GM18507 (cell line): ENCODE measurements at regions not wholly inside any gene's neighbourhood (a gene's known extent, or its start where the extent isn't known, plus 50 kb on each side); places are given as distances from the start of the nearest gene placed in this dataset.
"Not testable (repeated sequence)": the region's sequence is repeated elsewhere in the genome, so short reads cannot be mapped to it uniquely, and the experiment has no call there.

ENCODE experiments used
- DNase-seq: peaks from one replicate; pipeline ENCODE4 v3.0.0; 2011; ENCODE audit warnings: low read depth; ENCODE audit not compliant: insufficient read length; ENCODE audit errors: extremely low spot score
- FAIRE-seq: peaks from 2 replicates; lab custom pipeline; 2011; peaks lifted over from hg19 to GRCh38; lab: Jason Lieb, UNC

DNA sequence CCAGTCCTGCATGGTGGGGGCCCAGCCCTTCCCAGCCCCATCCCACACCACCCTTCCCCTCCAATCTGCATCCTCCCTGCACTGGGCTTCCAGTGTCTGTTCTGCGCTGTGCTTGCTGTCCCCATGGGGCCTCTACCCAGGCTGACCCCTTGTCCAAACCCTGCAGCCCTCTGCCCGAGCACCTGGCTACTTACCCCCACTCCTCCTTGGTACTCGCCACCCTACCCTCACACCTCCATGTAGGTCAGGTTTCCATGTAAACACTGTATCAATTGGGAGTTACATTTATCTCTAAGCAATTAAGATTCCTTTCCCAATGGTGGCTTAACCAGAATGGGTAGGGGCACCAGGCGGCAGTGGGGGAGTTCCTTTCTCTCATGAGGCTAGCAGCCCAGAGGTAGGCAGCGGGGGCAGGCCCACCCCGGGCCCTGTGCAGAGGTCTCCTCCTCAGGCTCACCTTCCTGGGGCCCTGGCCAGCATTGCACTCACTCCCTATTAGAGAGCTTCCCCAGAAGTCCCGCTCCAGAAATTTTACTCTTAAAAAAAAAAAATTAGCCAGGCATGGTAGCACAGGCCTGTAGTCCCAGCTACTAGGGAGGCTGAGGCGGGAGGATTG is 76.6 kb upstream of the CCND2 start:
- DNase-seq: no peak
- no peak for FAIRE-seq

DNA sequence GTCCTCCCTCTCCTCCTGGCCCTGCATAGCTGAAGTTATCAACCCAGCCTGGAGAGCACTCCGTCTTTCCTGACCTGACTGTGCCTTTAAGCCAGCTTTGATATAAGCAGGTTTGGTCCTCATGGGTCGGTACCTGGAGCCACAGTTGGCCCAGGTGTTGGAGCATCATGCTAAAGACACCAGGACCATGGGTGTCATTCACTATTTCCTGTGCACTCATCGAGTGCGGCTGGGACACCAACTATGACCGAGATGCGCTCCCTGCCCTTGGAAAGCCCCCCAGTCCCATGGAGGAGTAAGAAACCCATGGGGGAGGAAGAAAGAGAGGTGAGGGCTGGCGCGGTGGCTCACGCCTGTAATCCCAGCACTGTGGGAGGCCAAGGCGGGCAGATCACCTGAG is 78.9 kb upstream of the CCND2 start:
- no peak for DNase-seq
- FAIRE-seq: no peak

DNA sequence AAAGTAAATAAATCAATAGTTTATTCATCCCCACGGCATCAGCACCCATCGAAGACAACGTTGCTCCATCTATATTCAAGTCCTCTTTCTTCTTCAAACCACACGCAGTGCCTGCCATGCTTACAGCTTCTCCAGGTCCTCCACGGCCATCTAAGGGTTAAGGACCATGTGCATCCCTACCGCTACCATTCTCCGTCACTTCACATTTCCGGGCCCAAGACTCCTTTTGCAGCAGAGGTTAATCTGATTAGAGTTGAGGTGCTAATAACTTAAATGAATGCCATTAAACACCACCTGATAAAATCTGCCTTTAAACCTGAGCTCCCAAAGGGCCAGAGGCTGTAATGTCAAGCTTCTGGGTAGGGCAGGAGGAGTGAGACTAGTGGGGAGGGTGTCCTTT is 79.7 kb upstream of the CCND2 start:
- FAIRE-seq (no peak), DNase-seq (no peak)

DNA sequence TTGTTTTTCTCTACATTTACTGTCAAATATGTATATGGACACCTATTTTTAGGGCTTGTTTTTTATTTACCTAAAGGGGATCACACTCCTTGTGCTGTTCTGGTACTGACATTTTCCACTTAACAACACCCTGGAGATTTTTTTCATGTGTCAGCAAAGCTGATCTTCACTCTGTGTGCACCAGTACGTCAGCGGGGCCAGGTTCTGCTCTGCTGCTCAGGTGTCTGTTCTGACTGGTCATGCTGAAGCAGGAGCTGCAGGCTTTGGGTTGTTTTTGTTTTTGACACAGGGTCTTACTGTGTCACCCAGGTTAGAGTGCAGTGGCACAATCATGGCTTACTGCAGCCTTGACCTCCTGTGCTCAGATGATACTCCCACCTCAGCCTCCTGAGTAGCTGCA is 81.9 kb upstream of the CCND2 start:
- FAIRE-seq (peak; percentile 59), DNase-seq (no peak)

DNA sequence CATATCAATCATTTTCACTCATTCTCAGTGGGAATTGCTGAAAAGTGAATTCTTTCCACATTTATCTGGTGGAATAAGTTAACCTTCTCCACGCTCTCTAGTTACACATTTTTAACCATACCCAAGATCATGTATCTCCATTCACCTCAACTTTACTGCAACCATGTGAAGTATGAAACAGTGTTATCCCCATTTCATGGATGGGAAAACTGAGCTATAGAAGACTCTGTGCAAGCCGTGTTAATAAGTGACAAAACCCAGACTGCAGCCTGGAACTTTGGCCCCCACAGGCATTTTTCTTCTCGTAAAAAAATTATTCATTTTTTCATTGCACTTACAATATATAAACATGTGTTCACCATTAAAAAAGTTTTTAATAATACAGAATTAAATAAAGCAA is 82.4 kb upstream of the CCND2 start:
- FAIRE-seq (peak; percentile 15), DNase-seq (no peak)

DNA sequence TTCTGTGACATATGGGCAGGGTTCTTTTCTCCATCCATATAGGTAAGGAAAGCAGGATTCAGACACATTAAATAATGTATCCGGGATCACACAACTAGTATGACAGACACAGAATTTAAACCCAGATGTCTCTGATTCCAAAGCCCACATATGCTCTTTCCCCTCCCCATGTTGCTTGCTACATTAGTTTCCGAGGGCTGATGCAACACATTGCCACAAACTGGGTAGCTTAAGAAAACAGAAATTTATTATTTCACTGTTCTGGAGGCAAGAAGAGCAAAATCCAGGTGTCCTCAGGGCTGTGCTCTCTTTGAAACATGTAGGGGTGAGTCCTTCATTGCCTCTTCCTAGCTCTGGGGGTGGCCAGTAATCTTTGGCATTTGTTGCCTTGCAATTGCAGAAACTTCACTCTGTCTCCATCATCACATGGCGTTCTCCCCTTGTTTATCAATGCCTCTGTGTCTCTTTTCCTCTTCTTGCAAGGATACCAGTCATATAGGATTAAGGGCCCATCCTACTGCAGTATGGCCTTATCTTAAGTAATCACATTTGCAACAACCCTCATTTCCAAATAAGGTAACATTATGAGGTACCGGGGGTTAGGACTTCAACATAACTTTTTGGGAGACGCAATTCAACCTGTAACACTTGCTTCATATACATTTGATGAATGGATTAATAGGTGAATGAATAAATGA is 83.0 kb upstream of the CCND2 start:
- FAIRE-seq (no peak), DNase-seq (no peak)

DNA sequence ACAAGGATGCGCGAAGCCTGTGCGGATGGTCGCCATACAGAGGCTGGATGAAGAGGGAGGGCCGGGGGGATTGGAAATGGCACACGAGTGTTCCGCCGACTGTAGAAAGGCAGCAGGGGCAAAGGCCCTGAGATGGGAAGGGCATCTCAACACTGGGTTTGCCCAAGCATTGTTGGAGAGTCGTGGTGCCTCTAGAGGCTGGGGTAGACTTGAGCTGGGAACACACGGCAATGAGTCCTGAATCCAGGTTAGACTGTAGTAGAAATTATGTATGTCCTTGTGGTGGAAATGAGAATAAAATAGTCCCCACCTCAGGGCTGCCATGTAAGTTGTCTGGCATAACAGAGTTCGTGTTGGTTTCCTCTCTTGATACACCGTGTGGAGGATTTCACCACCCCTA is 83.8 kb upstream of the CCND2 start:
- FAIRE-seq: no peak
- DNase-seq: no peak

DNA sequence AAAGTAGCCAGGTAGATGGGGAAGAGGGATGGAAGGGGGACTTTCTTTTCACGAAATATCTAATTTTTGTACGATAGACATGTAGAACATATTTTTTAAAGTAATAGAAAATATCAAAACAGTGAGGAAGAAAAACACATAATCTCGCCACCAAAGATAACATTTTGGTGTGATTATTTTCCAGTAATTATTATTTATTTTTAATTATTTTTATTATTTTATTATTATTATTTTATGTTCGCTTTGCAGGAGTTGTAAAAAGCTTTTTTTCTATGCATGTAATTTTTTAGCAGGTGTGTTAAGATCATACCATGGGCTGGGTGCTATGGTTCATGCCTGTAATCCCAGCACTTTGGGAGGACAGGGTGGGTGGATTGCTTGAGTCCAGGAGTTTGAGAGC is 85.6 kb upstream of the CCND2 start:
- DNase-seq (no peak), FAIRE-seq (no peak)

DNA sequence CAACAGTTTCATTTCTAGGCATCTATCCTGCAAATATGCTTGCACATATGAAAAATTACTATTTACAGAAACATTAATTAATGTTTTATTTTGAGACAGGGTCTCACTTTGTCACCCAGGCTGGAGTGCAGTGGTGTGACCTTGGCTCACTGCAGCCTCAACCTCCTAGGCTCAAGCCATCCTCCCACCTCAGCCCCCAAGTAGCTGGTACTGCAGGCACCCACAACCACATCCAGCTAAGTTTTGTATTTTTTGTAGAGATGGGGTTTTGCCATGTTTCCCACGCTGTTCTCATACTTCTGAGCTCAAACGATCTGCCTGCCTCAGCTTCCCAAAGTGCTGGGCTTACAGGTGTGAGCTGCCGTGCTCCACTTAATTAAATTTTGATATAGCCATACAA is 86.2 kb upstream of the CCND2 start:
- not testable (repeated sequence) for FAIRE-seq, DNase-seq

DNA sequence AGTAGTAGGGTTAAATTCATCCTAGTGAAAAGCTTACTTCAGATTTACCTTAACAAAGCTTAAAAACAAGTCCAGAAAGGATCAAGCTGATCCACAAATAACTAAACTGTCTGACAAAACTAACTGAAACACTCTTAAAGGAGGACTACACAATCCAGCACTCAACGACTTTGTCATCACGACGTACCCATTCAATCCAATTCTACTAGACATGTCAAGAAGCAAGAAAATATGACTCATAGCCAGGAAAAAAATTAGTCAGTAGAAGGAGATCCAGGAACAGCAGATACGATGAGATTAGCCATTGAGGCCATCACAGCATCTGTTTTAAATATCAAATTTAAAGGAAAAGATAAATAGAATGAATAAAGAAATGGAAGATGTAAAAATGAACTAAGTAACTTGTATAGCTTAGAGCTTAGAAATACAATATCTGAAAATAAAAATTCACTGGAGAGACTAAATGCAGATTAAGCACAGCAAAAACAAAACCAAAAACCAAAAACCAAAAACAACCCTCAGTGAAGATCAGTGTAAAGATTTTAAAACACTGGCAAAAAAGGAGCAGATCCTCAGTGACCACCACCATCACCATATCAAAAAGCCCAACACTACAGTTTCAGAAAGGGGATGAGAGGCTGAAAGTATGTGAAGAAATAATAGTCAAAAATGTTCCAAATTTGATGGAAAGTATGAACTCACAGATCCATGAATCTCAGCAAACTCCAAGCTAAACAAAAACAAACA is 95.0 kb upstream of the CCND2 start:
- FAIRE-seq (peak; percentile 52), DNase-seq (no peak)

DNA sequence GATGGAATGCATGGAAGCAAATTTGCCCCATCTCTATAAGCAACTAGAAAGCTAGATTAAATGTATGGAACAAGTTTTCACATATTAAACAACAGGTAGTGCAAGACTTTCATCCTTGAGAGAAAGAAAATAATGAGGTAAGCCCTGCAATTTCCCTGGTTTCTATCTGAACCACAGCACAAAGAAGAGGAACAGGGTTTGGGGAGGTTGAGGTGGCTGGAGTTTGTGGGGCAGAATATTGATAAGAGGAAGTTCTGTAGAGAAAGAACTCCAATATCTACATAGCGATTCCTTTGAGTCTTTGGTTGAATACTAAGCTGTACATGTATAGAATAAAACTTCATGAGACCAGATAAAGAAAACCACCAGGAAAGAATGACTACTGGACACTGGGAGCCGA is 96.3 kb upstream of the CCND2 start:
- FAIRE-seq (no peak), DNase-seq (no peak)

DNA sequence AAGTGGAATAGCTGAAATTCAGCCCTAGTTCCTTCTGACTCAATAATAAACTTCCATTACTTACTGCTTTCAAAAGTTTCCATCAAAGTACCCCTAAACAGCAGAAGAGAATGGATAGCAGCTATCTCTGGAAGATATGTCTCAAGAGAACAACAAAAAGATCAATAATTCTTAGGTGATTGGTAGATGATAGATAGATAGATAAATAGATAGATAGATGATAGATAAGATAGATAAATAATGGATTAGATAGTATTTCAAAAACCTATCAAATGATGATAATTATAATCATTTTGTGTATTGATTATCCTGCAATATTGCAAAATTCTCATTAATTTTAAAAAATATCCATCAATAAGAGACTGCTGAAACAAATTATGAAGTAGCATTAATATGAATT is 97.4 kb upstream of the CCND2 start:
- FAIRE-seq (no peak), DNase-seq (no peak)

DNA sequence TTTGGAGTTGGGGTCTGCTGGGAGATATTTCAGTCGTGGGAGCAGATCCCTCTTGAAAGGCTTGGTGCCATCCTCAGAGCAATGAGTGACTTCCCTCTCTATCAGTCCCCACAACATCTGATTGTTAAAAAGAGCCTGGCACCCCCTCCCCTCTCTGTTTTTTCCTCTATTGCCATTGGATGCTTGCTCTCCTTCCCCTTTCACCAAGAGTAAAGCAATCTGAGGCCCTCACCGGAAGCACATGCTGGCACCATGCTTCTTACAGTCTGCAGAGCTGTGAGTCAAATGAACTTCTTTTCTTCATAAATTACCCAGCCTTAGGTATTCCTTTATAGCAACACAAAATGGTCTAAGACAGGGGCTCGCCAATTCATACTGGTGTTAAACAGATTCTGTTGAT is 99.1 kb upstream of the CCND2 start:
- DNase-seq: no peak
- no peak for FAIRE-seq

DNA sequence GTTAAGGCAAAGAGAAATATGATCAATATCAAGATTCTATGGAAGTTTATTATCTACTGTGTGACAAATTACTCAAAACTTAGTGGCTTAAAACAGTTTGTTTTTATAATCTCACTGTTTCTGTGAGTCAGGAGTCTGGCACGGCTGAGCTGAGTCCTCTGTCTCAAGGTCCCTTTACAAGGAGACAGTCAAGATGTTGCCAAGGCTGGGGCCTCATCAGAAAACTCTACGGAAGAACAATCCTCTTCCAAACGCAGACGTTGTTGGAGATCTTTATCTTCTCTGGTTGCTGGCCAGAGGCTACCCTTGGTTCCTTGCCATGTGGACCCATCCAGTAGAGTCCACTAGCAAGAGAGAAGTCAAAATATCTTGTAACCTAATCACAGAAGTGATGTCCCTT is 100.6 kb upstream of the CCND2 start:
- FAIRE-seq: no peak
- DNase-seq: no peak

DNA sequence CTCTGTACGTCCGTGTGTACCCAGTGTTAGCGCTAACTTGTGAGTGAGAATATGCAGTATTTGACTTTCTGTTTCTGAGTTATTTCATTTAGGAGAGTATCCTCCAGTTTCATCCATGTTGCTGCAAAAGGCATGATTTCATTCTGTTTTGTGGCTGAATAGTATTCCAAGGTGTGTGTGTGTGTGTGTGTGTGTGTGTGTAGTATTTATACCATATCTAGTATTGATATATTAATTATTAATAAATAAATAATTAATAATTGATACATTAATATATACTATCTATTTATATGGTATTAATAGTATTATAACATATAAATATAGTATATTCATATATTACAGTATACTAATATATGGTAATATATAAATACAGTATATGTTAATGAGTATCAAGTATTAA is 101.8 kb upstream of the CCND2 start:
- FAIRE-seq (no peak), DNase-seq (no peak)

DNA sequence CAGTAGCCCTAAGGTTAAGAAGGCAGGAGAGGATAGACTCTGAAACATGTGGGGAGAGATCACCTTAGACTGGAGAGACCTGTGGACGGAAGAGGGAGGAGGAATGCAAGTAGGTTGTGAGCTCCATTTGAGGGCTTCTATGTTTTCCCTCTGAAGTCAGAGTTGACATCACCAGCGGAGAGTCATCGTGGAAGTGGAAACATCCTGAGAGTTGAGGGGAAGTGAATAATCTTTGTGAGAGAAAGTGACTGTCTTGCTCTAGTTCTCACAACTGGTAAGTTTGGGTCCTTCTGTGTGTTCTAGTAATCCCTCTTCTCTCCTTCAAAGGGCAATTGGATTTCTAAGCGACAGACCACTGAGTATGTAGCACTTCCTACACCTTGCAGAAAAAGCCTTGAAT is 103.6 kb upstream of the CCND2 start:
- FAIRE-seq (peak; percentile 63), DNase-seq (no peak)

DNA sequence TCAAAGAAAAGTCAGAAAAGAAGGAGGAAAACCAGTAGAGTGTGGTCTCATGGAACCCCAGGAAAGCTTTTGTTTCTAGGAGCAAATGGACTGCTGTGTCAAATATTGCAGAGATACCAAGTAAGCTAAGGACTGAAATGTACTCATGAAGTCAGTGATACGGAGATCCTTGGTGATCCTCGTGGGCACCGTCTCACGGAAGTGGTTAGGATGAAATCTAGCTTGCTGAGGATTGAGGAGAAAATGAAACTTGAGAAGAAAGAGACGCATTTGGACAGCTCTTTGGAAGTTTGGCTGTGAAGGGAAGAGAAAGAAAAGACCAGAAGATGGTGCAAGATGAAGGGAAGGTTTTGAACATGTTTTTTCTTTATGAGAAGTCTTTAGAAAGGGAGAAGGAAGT is 104.0 kb upstream of the CCND2 start:
- DNase-seq (no peak), FAIRE-seq (peak; percentile 33)

DNA sequence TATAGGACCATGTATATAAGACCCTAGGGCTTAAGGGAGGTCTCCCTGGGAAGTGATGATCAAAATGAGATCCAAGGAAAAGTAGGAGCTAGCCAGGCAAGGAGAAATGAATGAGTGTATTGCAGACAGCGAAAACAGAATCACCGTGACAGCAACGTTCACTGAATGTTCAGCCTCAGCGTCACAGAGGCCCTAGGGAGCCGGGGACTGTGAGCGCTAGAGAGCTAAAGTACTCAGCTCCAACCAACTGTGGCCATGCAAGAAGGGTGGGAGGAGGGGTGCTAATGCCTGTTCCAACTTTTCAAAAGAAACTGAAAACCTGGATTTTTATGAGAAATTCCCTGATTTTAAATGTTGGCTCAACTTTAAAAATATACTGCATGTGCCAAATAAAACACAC is 105.5 kb upstream of the CCND2 start:
- no peak for FAIRE-seq
- no peak for DNase-seq

DNA sequence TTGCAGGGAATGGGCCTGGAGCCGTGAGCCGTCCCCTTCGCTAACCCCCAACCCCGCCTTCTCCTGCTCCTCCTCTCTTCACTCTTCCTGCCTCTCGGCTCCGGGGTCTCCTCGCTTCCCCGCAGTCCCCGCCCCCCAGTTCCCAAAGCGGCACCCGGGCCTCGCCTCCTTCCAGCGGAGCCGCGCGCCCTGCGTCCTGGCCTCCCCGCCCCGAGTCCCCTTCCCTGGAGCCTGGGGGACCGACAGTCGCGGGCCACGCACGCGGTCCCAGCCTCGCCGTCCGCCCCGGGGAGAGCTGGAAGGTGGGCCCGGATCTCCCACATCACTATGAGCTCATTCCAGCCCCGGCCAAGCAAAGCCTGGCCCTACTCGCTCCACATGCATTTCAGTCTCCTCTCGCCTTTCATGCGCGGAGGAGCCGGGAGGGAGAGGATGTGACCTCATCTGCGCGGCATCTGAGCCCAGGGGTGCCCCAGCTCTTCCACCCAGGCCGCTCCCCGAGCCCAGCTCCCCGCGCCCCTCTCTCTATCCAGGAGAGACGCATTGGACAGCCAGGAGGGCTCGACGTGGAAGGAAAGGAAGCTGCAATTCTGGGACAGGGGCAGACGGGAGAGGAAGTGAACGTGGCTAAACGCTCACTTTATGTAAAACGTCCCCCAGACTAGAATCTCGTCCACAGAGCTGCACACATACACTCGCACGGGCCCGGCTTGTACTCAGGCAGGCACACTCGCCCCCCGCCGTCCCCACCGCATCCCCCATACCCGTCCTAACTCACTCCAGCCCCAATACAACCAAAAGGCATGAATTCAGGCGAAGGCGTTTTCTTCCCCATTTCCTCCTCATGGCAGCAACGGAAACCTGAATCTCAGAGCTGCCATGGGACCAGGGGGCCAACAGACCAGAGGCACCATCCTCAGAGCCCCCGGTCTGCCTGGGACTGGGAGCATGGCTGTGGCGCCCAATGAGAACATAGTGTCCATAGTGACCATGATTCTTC is 108.7 kb upstream of the CCND2 start:
- DNase-seq: peak; percentile 44
- peak; percentile 76 for FAIRE-seq

DNA sequence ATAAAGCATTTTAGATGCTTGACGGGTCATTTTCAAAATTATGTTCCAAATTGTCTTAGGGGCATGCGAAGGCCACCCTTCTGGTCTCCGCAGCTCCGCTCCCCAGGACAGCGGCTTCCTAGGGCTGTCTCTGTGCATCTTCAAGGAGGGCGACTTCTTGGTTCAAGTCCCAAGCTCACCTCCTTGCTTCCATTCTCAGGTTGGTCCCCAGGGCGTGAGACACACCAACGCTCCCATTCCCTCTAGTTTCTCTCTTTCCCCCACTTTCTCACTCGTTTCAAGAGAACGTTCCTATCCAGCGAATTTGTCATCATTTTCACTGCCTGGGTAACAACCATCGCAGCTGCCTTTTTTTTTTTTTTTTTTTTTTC is 109.4 kb upstream of the CCND2 start:
- DNase-seq (no peak), FAIRE-seq (no peak)
